Fibroblast of the aortic adventitia (primary cell): ENCODE measurements at regions not wholly inside any gene's neighbourhood (a gene's known extent, or its start where the extent isn't known, plus 50 kb on each side); places are given as distances from the start of the nearest gene placed in this dataset.

Experiments used
- DNase-seq: peaks from one replicate; pipeline ENCODE4 v3.0.0-alpha.2; 2010; ENCODE audit warnings: low read depth
- H3K4me3 ChIP-seq: 2 replicates; pipeline ENCODE4 v1.5.1; 2011; ENCODE audit warnings: low read depth, mild to moderate bottlenecking, control low read depth, low read length, moderate library complexity
- CTCF ChIP-seq: IDR thresholded peaks from 2 replicates; pipeline ENCODE4 v1.5.1; 2011; ENCODE audit warnings: mild to moderate bottlenecking, low read length, control low read depth, inconsistent platforms; ENCODE audit not compliant: insufficient read depth

GRCh38 chr5:174295702-174296436 is 250.4 kb downstream of the NSG2 start:
- no peak overlapping the region for H3K4me3 ChIP-seq
- TF ChIP-seq CTCF, result no peak
- no peak for DNase-seq

- no peak overlapping the region for H3K4me3 ChIP-seq
- DNase-seq, result no peak
- TF ChIP-seq CTCF, result no peak
Observed at GRCh38 chr5:174300118-174300940, 254.8 kb downstream of the NSG2 start.

GRCh38 chr5:174300941-174301761 is 255.6 kb downstream of the NSG2 start:
- no peak for DNase-seq
- H3K4me3 ChIP-seq, result no peak overlapping the region
- TF ChIP-seq CTCF, result no peak

- H3K4me3 ChIP-seq, result no peak overlapping the region
- TF ChIP-seq CTCF, result no peak
- DNase-seq, result no peak
Observed at GRCh38 chr5:174301848-174302625, 256.5 kb downstream of the NSG2 start.

GRCh38 chr5:174303035-174303434 is 257.5 kb downstream of the NSG2 start:
- H3K4me3 ChIP-seq, result no peak overlapping the region
- no peak for DNase-seq
- no peak for TF ChIP-seq CTCF
